Keratinocyte (primary cell): ENCODE measurements at regions not wholly inside any gene's neighbourhood (a gene's known extent, or its start where the extent isn't known, plus 50 kb on each side); places are given as distances from the start of the nearest gene placed in this dataset.

Source experiments
- DNase-seq: peaks from one replicate; pipeline ENCODE4 v3.0.0-alpha.2; 2011; ENCODE audit warnings: low read depth, missing footprints, low spot score
- FAIRE-seq: peaks from 2 replicates; lab custom pipeline; 2011; peaks lifted over from hg19 to GRCh38; lab: Jason Lieb, UNC
- H2AFZ ChIP-seq: 2 replicates; pipeline ENCODE4 v1.6.0; 2012; ENCODE audit warnings: low read length, control low read depth, inconsistent platforms; ENCODE audit not compliant: control insufficient read depth
- H3K27ac ChIP-seq: 2 replicates; pipeline ENCODE4 v1.5.1; 2011; ENCODE audit warnings: low read length; ENCODE audit not compliant: control insufficient read depth, insufficient read depth
- H3K27me3 ChIP-seq: 3 replicates; pipeline ENCODE4 v1.6.0; 2011; ENCODE audit warnings: low read length; ENCODE audit not compliant: control insufficient read depth, insufficient read depth; ENCODE audit errors: extremely low read depth
- H3K36me3 ChIP-seq, 2 experiments: 2 replicates in 1 of 2; 3 replicates in 1 of 2; pipeline ENCODE4 v1.5.1; 2011; ENCODE audit warnings: low read length in 2 of 2, mild to moderate bottlenecking in 1 of 2; ENCODE audit not compliant: control insufficient read depth in 2 of 2, insufficient read depth in 2 of 2; ENCODE audit errors: extremely low read depth in 1 of 2
- H3K4me1 ChIP-seq: 3 replicates; pipeline ENCODE4 v1.5.1; 2011; ENCODE audit warnings: low read length; ENCODE audit not compliant: control insufficient read depth, insufficient read depth; ENCODE audit errors: extremely low read depth
- H3K4me2 ChIP-seq: 3 replicates; pipeline ENCODE4 v1.6.0; 2011; ENCODE audit warnings: low read depth, low read length; ENCODE audit not compliant: control insufficient read depth, insufficient read depth; ENCODE audit errors: extremely low read depth
- H3K4me3 ChIP-seq, 3 experiments: fragments of 200-600 bp in 1 of 3; sonication (generic) in 1 of 3; 2 replicates in 2 of 3; 3 replicates in 1 of 3; pipeline ENCODE4 v1.5.1; 2011 to 2016; ENCODE audit warnings: low read length in 3 of 3, mild to moderate bottlenecking in 3 of 3, control low read depth in 2 of 3, inconsistent platforms in 1 of 3, low read depth in 1 of 3, mixed read lengths in 1 of 3, mixed run types in 1 of 3, moderate library complexity in 1 of 3; ENCODE audit not compliant: control insufficient read depth in 2 of 3, insufficient read depth in 2 of 3; ENCODE audit errors: extremely low read depth in 1 of 3
- H3K79me2 ChIP-seq: 2 replicates; pipeline ENCODE4 v1.6.0; 2012; ENCODE audit warnings: low read length; ENCODE audit not compliant: control insufficient read depth, insufficient read depth
- H3K9ac ChIP-seq: 3 replicates; pipeline ENCODE4 v1.6.0; 2011; ENCODE audit warnings: low read length; ENCODE audit not compliant: control insufficient read depth, insufficient read depth; ENCODE audit errors: extremely low read depth
- H3K9me1 ChIP-seq: 3 replicates; pipeline ENCODE4 v1.6.0; 2011; ENCODE audit warnings: low read length; ENCODE audit not compliant: control insufficient read depth, insufficient read depth; ENCODE audit errors: extremely low read depth
- H3K9me3 ChIP-seq: 2 replicates; pipeline ENCODE4 v1.5.1; 2012; ENCODE audit warnings: low read depth, low read length; ENCODE audit not compliant: control insufficient read depth
- H4K20me1 ChIP-seq: 3 replicates; pipeline ENCODE4 v1.6.0; 2011; ENCODE audit warnings: low read length; ENCODE audit not compliant: control insufficient read depth, insufficient read depth; ENCODE audit errors: extremely low read depth
- EZH2 ChIP-seq: IDR thresholded peaks from one replicate; pipeline ENCODE4 v1.6.1; 2012; ENCODE audit warnings: inconsistent platforms, mild to moderate bottlenecking, low read length, moderate library complexity
- dilution Hi-C: fragments of 300-500 bp; cut with MboI; formaldehyde crosslinking; loops from one replicate; pipeline ENCODE4 v1.7.0; 2020; ENCODE audit warnings: low sequenced_read_pairs; ENCODE audit not compliant: extremely low pct_ligation_motif_present
- TF ChIP-seq, protein P1 (sequence below), 3 experiments: IDR thresholded peaks in 1 of 3; conservative IDR thresholded peaks in 1 of 3; optimal IDR thresholded peaks in 1 of 3; 2 replicates in 2 of 3; 3 replicates in 1 of 3; pipeline versions ENCODE3 to v1.5.1; 2011; ENCODE audit warnings: low read length in 3 of 3, mild to moderate bottlenecking in 3 of 3, moderate library complexity in 2 of 3, control low read depth in 1 of 3, inconsistent platforms in 1 of 3; ENCODE audit not compliant: insufficient read depth in 2 of 3; ENCODE audit errors: extremely low read depth in 1 of 3

DNA sequence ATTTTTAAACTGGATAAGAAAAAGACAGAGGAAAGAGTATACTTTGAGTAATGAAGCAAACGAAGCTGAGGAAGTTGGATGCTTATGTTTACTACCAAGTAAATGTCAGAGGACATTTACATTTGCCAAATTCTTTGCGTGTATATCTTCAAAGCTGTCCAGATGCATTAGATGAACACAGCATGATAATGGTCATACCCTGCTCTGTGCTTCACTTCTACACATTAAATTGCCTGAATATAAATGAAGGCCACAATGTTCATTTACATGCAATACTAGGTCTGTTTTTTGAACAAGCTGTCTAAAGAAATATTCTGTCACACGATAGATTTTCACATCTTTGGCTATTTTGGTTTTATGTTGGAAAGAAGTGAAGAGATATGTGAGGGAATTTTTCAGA lies 405.8 kb upstream of the ADAMTS9 start:
- Histone ChIP-seq H3K79me2 (no peaks in the 10 kb centered on the region), H3K36me3 (no peaks in the 10 kb centered on the region), H3K27me3 (no peaks in the 10 kb centered on the region), H3K9me3 (no peaks in the 10 kb centered on the region), H3K9ac (no peak overlapping the region), H4K20me1 (no peaks in the 10 kb centered on the region), H3K9me1 (no peaks in the 10 kb centered on the region), H3K27ac (no peak overlapping the region), H3K4me1 (no peaks in the 10 kb centered on the region), H2AFZ (no peak overlapping the region), H3K4me2 (no peak overlapping the region), H3K4me3 (no peak overlapping the region)
- TF ChIP-seq EZH2, result no peak
- TF ChIP-seq, protein P1, sequence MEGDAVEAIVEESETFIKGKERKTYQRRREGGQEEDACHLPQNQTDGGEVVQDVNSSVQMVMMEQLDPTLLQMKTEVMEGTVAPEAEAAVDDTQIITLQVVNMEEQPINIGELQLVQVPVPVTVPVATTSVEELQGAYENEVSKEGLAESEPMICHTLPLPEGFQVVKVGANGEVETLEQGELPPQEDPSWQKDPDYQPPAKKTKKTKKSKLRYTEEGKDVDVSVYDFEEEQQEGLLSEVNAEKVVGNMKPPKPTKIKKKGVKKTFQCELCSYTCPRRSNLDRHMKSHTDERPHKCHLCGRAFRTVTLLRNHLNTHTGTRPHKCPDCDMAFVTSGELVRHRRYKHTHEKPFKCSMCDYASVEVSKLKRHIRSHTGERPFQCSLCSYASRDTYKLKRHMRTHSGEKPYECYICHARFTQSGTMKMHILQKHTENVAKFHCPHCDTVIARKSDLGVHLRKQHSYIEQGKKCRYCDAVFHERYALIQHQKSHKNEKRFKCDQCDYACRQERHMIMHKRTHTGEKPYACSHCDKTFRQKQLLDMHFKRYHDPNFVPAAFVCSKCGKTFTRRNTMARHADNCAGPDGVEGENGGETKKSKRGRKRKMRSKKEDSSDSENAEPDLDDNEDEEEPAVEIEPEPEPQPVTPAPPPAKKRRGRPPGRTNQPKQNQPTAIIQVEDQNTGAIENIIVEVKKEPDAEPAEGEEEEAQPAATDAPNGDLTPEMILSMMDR (optimal IDR thresholded peaks at IDR 0.05 in 1 of 3, IDR thresholded peaks at IDR 0.05 in 1 of 3, conservative IDR thresholded peaks at IDR 0.05 in 1 of 3; ENCODE audit: extremely low read depth in 1 of 3, insufficient read depth in 2 of 3, low read length in 3 of 3), result no peak
- FAIRE-seq (no peak), DNase-seq (no peak)
- dilution Hi-C loops, result no loop called here

DNA sequence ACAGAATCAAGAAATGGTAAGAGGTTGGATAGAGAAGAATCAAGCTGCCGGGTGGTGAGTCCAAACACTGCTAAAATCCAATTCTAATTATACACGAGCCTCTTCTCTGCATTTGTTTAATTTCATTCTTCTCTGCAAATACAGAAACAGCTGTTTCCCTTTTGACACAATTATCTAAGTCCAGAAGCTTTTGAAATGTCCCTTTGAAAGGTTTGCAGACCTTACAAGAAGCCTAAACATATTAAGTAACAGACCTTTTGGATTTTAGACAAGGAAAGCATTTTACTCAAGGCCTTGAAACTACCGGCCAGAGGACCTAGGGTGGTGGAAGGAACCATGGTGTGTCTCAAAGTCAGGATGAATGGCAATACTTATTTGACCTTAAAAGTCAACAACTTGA lies 403.8 kb upstream of the ADAMTS9 start:
- no peak for DNase-seq
- FAIRE-seq, result no peak
- no peaks in the 10 kb centered on the region for H4K20me1 ChIP-seq
- no peaks in the 10 kb centered on the region for H3K27me3 ChIP-seq
- no peaks in the 10 kb centered on the region for H3K79me2 ChIP-seq
- no peak for TF ChIP-seq EZH2
- TF ChIP-seq, protein P1 (optimal IDR thresholded peaks at IDR 0.05 in 1 of 3, IDR thresholded peaks at IDR 0.05 in 1 of 3, conservative IDR thresholded peaks at IDR 0.05 in 1 of 3; ENCODE audit: extremely low read depth in 1 of 3, insufficient read depth in 2 of 3, low read length in 3 of 3), result no peak
- no peak overlapping the region for H3K4me2 ChIP-seq
- H3K9ac ChIP-seq, result no peak overlapping the region
- H3K36me3 ChIP-seq, result no peaks in the 10 kb centered on the region
- H3K27ac ChIP-seq, result no peak overlapping the region
- H3K9me3 ChIP-seq, result no peaks in the 10 kb centered on the region
- dilution Hi-C loops, result no loop called here
- no peaks in the 10 kb centered on the region for H3K4me1 ChIP-seq
- H2AFZ ChIP-seq, result no peak overlapping the region
- H3K4me3 ChIP-seq, result no peak overlapping the region
- H3K9me1 ChIP-seq, result no peaks in the 10 kb centered on the region
